H9 (cell line): ENCODE measurements at regions not wholly inside any gene's neighbourhood (a gene's known extent, or its start where the extent isn't known, plus 50 kb on each side); places are given as distances from the start of the nearest gene placed in this dataset.

Experiments
- DNase-seq: peaks from one replicate; pipeline ENCODE4 v3.0.0-alpha.2; 2017
- H2AFZ ChIP-seq: one replicate; pipeline ENCODE4 v1.6.1; 2013; ENCODE audit warnings: mild to moderate bottlenecking, low read length, control low read depth, moderate library complexity
- H2AK5ac ChIP-seq: 2 replicates; pipeline ENCODE4 v1.6.1; 2013; ENCODE audit warnings: low read length, control low read depth, mixed read lengths; ENCODE audit not compliant: insufficient read length
- H2BK120ac ChIP-seq: one replicate; pipeline ENCODE4 v1.6.1; 2013; ENCODE audit warnings: low read depth, mild to moderate bottlenecking, low read length, control low read depth, inconsistent platforms; ENCODE audit not compliant: poor library complexity, severe bottlenecking
- H2BK12ac ChIP-seq: 2 replicates; pipeline ENCODE4 v1.6.1; 2013; ENCODE audit warnings: low read length, control low read depth, mixed read lengths, low read depth; ENCODE audit not compliant: insufficient read length
- H2BK15ac ChIP-seq: 2 replicates; pipeline ENCODE4 v1.6.1; 2013; ENCODE audit warnings: low read depth, low read length, control low read depth
- H2BK20ac ChIP-seq: one replicate; pipeline ENCODE4 v1.6.1; 2013; ENCODE audit warnings: low read depth, mild to moderate bottlenecking, low read length, control low read depth, inconsistent platforms; ENCODE audit not compliant: poor library complexity, severe bottlenecking
- H2BK5ac ChIP-seq: 2 replicates; pipeline ENCODE4 v1.6.1; 2013; ENCODE audit warnings: low read length, control low read depth, mixed read lengths; ENCODE audit not compliant: insufficient read length
- H3K14ac ChIP-seq: 2 replicates; pipeline ENCODE4 v1.6.1; 2013; ENCODE audit warnings: low read length, control low read depth; ENCODE audit not compliant: insufficient read depth
- H3K18ac ChIP-seq: 2 replicates; pipeline ENCODE4 v1.6.1; 2013; ENCODE audit warnings: low read depth, mild to moderate bottlenecking, mixed read lengths, low read length, control low read depth; ENCODE audit not compliant: insufficient read length
- H3K23ac ChIP-seq: 2 replicates; pipeline ENCODE4 v1.6.1; 2013; ENCODE audit warnings: low read length, control low read depth, mixed read lengths, low read depth; ENCODE audit not compliant: insufficient read length
- H3K23me2 ChIP-seq: 2 replicates; pipeline ENCODE4 v1.6.1; 2013; ENCODE audit warnings: low read depth, mild to moderate bottlenecking, mixed read lengths, low read length, control low read depth; ENCODE audit not compliant: insufficient read length, poor library complexity, severe bottlenecking
- H3K27ac ChIP-seq: 2 replicates; pipeline ENCODE4 v1.5.1; 2013; ENCODE audit warnings: low read length, control low read depth, mixed read lengths, low read depth; ENCODE audit not compliant: insufficient read length
- H3K27me3 ChIP-seq: 2 replicates; pipeline ENCODE4 v1.6.1; 2013; ENCODE audit warnings: low read length, control low read depth, inconsistent platforms; ENCODE audit not compliant: insufficient read depth
- H3K4ac ChIP-seq: 2 replicates; pipeline ENCODE4 v1.6.1; 2013; ENCODE audit warnings: low read depth, mild to moderate bottlenecking, control low read depth, inconsistent platforms, low read length, moderate library complexity
- H3K4me1 ChIP-seq: 2 replicates; pipeline ENCODE4 v1.6.1; 2013; ENCODE audit warnings: low read length, control low read depth, inconsistent platforms; ENCODE audit not compliant: insufficient read depth
- H3K4me2 ChIP-seq: 2 replicates; pipeline ENCODE4 v1.6.1; 2013; ENCODE audit warnings: low read length, control low read depth, mixed read lengths; ENCODE audit not compliant: insufficient read length, insufficient read depth
- H3K56ac ChIP-seq: 2 replicates; pipeline ENCODE4 v1.6.1; 2013; ENCODE audit warnings: low read depth, mild to moderate bottlenecking, mixed read lengths, low read length, control low read depth; ENCODE audit not compliant: insufficient read length
- H3K79me1 ChIP-seq: 2 replicates; pipeline ENCODE4 v1.6.1; 2013; ENCODE audit warnings: low read depth, mild to moderate bottlenecking, moderate library complexity, low read length, control low read depth, inconsistent platforms; ENCODE audit not compliant: insufficient read depth, poor library complexity, severe bottlenecking
- H3K79me2 ChIP-seq: 2 replicates; pipeline ENCODE4 v1.6.1; 2013; ENCODE audit warnings: low read length, control low read depth, inconsistent platforms; ENCODE audit not compliant: insufficient read depth
- H3K9ac ChIP-seq: 2 replicates; pipeline ENCODE4 v1.6.1; 2013; ENCODE audit warnings: low read length, control low read depth, mixed read lengths; ENCODE audit not compliant: insufficient read length; ENCODE audit errors: extremely low read depth
- H3K9me3 ChIP-seq: one replicate; pipeline ENCODE4 v1.6.1; 2013; ENCODE audit warnings: low read depth, low read length, inconsistent platforms; ENCODE audit not compliant: control insufficient read depth
- H3T11ph ChIP-seq: one replicate; pipeline ENCODE4 v1.6.1; 2013; ENCODE audit warnings: mild to moderate bottlenecking, low read length, control low read depth, inconsistent platforms
- H4K20me1 ChIP-seq: one replicate; pipeline ENCODE4 v1.6.1; 2013; ENCODE audit not compliant: control insufficient read depth, insufficient read length, insufficient read depth
- H4K5ac ChIP-seq: 2 replicates; pipeline ENCODE4 v1.6.1; 2013; ENCODE audit warnings: low read depth, mild to moderate bottlenecking, mixed read lengths, low read length, control low read depth; ENCODE audit not compliant: insufficient read length
- H4K8ac ChIP-seq: replicated peaks from 2 replicates; pipeline ENCODE4 v1.6.1; 2013; ENCODE audit warnings: low read length, control low read depth, mixed read lengths, low read depth; ENCODE audit not compliant: insufficient read length
- H4K91ac ChIP-seq: 2 replicates; pipeline ENCODE4 v1.6.1; 2013; ENCODE audit warnings: low read depth, mild to moderate bottlenecking, moderate library complexity, mixed read lengths, low read length, control low read depth; ENCODE audit not compliant: insufficient read length
- H3K27ac Mint-ChIP-seq, 3 experiments: 2 replicates in 2 of 3; 3 replicates in 1 of 3; pipeline ENCODE4 v1.8.0; 2020 to 2021; ENCODE audit warnings: mixed read lengths in 3 of 3, mild to moderate bottlenecking in 1 of 3, moderate library complexity in 1 of 3
- H3K27me3 Mint-ChIP-seq: 2 replicates; pipeline ENCODE4 v1.8.0; 2021; ENCODE audit warnings: low read depth, mild to moderate bottlenecking, moderate library complexity, mixed read lengths
- H3K36me3 Mint-ChIP-seq, 3 experiments: 2 replicates in 2 of 3; 3 replicates in 1 of 3; pipeline ENCODE4 v1.8.0; 2020 to 2021; ENCODE audit warnings: low read depth in 3 of 3, mixed read lengths in 3 of 3; ENCODE audit not compliant: insufficient read depth in 1 of 3
- H3K4me1 Mint-ChIP-seq, 2 experiments: 2 replicates each; pipeline ENCODE4 v1.8.0; 2020; ENCODE audit warnings: mixed read lengths in 2 of 2
- H3K4me3 Mint-ChIP-seq, 2 experiments: 2 replicates in 1 of 2; 3 replicates in 1 of 2; pipeline ENCODE4 v1.8.0; 2020 to 2021; ENCODE audit warnings: mild to moderate bottlenecking in 2 of 2, mixed read lengths in 2 of 2, moderate library complexity in 1 of 2
- H3K9me3 Mint-ChIP-seq, 2 experiments: 2 replicates in 1 of 2; 3 replicates in 1 of 2; pipeline ENCODE4 v1.8.0; 2020; ENCODE audit warnings: mild to moderate bottlenecking in 2 of 2, mixed read lengths in 2 of 2, moderate library complexity in 1 of 2
- CTCF ChIP-seq: fragments of 200-600 bp; sonication (generic); conservative IDR thresholded peaks from 3 replicates; pipeline ENCODE4 v1.8.0; 2021; ENCODE audit warnings: antibody characterized with exemption, mild to moderate bottlenecking
- WGBS: extraction: QIAGEN DNeasy Blood & Tissue Kit; methylation state at CpG from one replicate; pipeline ENCODE4 v1.1.7; 2013; ENCODE audit warnings: missing lambda C conversion rate, low lambda C conversion rate, mixed read lengths; ENCODE audit not compliant: insufficient read length; ENCODE audit errors: extremely low coverage; 5-methylcytosine and 5-hydroxymethylcytosine counted together

GRCh38 chr11:24372491-24372890 lies 124.4 kb upstream of the LUZP2 start:
- Histone ChIP-seq H3K9me3 (no peaks in the 10 kb centered on the region), H4K5ac (no peak overlapping the region), H4K8ac (no peak overlapping the region), H2BK20ac (no peak overlapping the region), H3K4me2 (no peak overlapping the region), H3K4me1 (no peaks in the 10 kb centered on the region), H2BK12ac (no peak overlapping the region), H3K23me2 (no peaks in the 10 kb centered on the region), H3K4ac (no peak overlapping the region), H3K27ac (no peak overlapping the region), H2BK5ac (no peak overlapping the region), H2AFZ (no peak overlapping the region), H3K18ac (no peak overlapping the region), H3K14ac (no peak overlapping the region), H3T11ph (no peak overlapping the region), H3K79me2 (no peaks in the 10 kb centered on the region), H3K27me3 (no peaks in the 10 kb centered on the region), H4K20me1 (no peaks in the 10 kb centered on the region), H3K9ac (no peak overlapping the region), H3K79me1 (no peaks in the 10 kb centered on the region), H2AK5ac (no peak overlapping the region), H2BK120ac (no peak overlapping the region), H3K23ac (no peak overlapping the region), H4K91ac (no peak overlapping the region), H2BK15ac (no peak overlapping the region), H3K56ac (no peak overlapping the region)
- Mint-ChIP-seq H3K36me3 (no peaks in the 10 kb centered on the region), H3K4me1 (peaks cover 10 to 12% of the 10 kb centered on the region in 2 experiments), H3K27ac (no peak overlapping the region), H3K27me3 (no peaks in the 10 kb centered on the region), H3K4me3 (no peak overlapping the region), H3K9me3 (no peaks in the 10 kb centered on the region)
- WGBS, result no CpG with 5 or more reads among the region's 1 CpG
- TF ChIP-seq CTCF, result no peak
- no peak for DNase-seq
